HepG2 (cell line): ENCODE measurements at regions not wholly inside any gene's neighbourhood (a gene's known extent, or its start where the extent isn't known, plus 50 kb on each side); places are given as distances from the start of the nearest gene placed in this dataset.

Experiments
- BHLHE40 ChIP-seq: IDR thresholded peaks from 2 replicates; pipeline ENCODE4 v1.6.1; 2011; ENCODE audit warnings: low read length, improper control_type of control experiment
- TARDBP ChIP-seq: sonication (generic); formaldehyde crosslinking; IDR thresholded peaks from 2 replicates; pipeline ENCODE4 v1.8.0; 2022; ENCODE audit warnings: mild to moderate bottlenecking, missing genetic modification reagents
- ZMYM3 ChIP-seq: sonication (generic); formaldehyde crosslinking; IDR thresholded peaks from 2 replicates; pipeline ENCODE4 v1.5.1; 2020; ENCODE audit warnings: mild to moderate bottlenecking, missing genetic modification reagents
- TF ChIP-seq, protein P1 (sequence below): sonication (generic); formaldehyde crosslinking; IDR thresholded peaks from 2 replicates; pipeline ENCODE4 v1.5.0; 2020; ENCODE audit warnings: mild to moderate bottlenecking, missing genetic modification reagents, moderate library complexity
- TF ChIP-seq, protein P2 (sequence below): sonication (generic); formaldehyde crosslinking; IDR thresholded peaks from 2 replicates; pipeline ENCODE4 v1.8.0; 2022; ENCODE audit warnings: mild to moderate bottlenecking, missing genetic modification reagents, moderate library complexity

DNA sequence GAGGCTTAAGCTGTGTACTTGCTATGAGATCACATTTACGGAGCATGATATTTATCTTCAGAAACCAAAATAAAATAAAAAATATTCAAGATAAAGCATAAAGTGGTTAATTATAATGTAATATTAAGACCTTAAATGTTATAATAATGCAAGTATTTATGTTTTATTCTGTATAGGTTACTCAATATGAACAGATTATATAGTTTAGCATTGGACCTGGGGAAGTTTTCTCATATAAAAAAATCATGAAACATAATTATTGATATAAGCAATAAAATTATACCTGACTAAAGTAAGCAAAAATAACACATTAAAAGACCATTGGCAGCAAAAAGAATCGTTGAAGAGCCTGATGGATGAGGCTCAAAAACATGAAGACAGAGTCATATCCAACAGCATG is 516.2 kb downstream of the SLC16A7 start:
- TF ChIP-seq, protein P1, sequence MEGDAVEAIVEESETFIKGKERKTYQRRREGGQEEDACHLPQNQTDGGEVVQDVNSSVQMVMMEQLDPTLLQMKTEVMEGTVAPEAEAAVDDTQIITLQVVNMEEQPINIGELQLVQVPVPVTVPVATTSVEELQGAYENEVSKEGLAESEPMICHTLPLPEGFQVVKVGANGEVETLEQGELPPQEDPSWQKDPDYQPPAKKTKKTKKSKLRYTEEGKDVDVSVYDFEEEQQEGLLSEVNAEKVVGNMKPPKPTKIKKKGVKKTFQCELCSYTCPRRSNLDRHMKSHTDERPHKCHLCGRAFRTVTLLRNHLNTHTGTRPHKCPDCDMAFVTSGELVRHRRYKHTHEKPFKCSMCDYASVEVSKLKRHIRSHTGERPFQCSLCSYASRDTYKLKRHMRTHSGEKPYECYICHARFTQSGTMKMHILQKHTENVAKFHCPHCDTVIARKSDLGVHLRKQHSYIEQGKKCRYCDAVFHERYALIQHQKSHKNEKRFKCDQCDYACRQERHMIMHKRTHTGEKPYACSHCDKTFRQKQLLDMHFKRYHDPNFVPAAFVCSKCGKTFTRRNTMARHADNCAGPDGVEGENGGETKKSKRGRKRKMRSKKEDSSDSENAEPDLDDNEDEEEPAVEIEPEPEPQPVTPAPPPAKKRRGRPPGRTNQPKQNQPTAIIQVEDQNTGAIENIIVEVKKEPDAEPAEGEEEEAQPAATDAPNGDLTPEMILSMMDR (CRISPR knock-in tag) = no peak
- TF ChIP-seq, protein P2, sequence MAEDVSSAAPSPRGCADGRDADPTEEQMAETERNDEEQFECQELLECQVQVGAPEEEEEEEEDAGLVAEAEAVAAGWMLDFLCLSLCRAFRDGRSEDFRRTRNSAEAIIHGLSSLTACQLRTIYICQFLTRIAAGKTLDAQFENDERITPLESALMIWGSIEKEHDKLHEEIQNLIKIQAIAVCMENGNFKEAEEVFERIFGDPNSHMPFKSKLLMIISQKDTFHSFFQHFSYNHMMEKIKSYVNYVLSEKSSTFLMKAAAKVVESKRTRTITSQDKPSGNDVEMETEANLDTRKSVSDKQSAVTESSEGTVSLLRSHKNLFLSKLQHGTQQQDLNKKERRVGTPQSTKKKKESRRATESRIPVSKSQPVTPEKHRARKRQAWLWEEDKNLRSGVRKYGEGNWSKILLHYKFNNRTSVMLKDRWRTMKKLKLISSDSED (CRISPR knock-in tag) = no peak
- TF ChIP-seq BHLHE40 = no peak
- TF ChIP-seq TARDBP (CRISPR knock-in tag) = no peak
- TF ChIP-seq ZMYM3 (CRISPR knock-in tag) = no peak
